Endothelial cell of umbilical vein (primary cell): ENCODE measurements at regions not wholly inside any gene's neighbourhood (a gene's known extent, or its start where the extent isn't known, plus 50 kb on each side); places are given as distances from the start of the nearest gene placed in this dataset.

Experiments used
- BruUV-seq: library from RNA; stranded (reverse); fragments of 400-500 nt; replicated peaks from 2 replicates; lab custom pipeline; 2021; lab: Mats Ljungman, UMichigan
- CTCF ChIA-PET: fragments of 300-600, 350-600 bp; sonication (Branson Sonifier 250); formaldehyde crosslinking; loops from one replicate; lab custom pipeline; 2021; ENCODE audit warnings: antibody characterized with exemption, inconsistent platforms; lab: Charles Lee
- POLR2A ChIA-PET: fragments of 300-600, 350-600 bp; sonication (Branson Sonifier 250); formaldehyde crosslinking; loops from one replicate; lab custom pipeline; 2021; ENCODE audit warnings: antibody characterized with exemption, inconsistent platforms; lab: Charles Lee
- DNase-seq: peaks from one replicate; pipeline ENCODE4 v3.0.0-alpha.2; 2011; ENCODE audit warnings: low read depth, low spot score
- FAIRE-seq: peaks from 2 replicates; lab custom pipeline; 2011; peaks lifted over from hg19 to GRCh38; lab: Jason Lieb, UNC
- H2AFZ ChIP-seq: 2 replicates; pipeline ENCODE4 v1.6.0; 2012; ENCODE audit warnings: low read depth, low read length, control low read depth, inconsistent platforms
- H3K27ac ChIP-seq: 2 replicates; pipeline ENCODE4 v1.5.1; 2011; ENCODE audit warnings: low read depth, mild to moderate bottlenecking, control low read depth, low read length, moderate library complexity; ENCODE audit not compliant: insufficient read depth
- H3K27me3 ChIP-seq, 2 experiments: 2 replicates each; pipeline versions ENCODE4 v1.6.0 to v1.6.1; 2011; ENCODE audit warnings: low read length in 2 of 2, mixed read lengths in 1 of 2; ENCODE audit not compliant: control insufficient read depth in 2 of 2, insufficient read depth in 2 of 2
- H3K36me3 ChIP-seq, 2 experiments: 2 replicates in 1 of 2; 3 replicates in 1 of 2; pipeline ENCODE4 v1.5.1; 2011; ENCODE audit warnings: low read length in 2 of 2, mild to moderate bottlenecking in 1 of 2, moderate library complexity in 1 of 2; ENCODE audit not compliant: control insufficient read depth in 2 of 2, insufficient read depth in 2 of 2; ENCODE audit errors: extremely low read depth in 1 of 2
- H3K4me1 ChIP-seq: 3 replicates; pipeline ENCODE4 v1.5.1; 2011; ENCODE audit warnings: mild to moderate bottlenecking, low read length; ENCODE audit not compliant: control insufficient read depth, insufficient read depth; ENCODE audit errors: extremely low read depth
- H3K4me2 ChIP-seq: 2 replicates; pipeline ENCODE4 v1.6.1; 2011; ENCODE audit warnings: low read length, control low read depth, mixed read lengths; ENCODE audit not compliant: insufficient read depth
- H3K4me3 ChIP-seq, 3 experiments: fragments of 200-600 bp in 1 of 3; sonication (generic), shearing (Covaris generic) in 1 of 3; replicated peaks in 1 of 3; 2 replicates each; pipeline ENCODE4 v1.5.1; 2011 to 2016; ENCODE audit warnings: control low read depth in 3 of 3, low read length in 3 of 3, mild to moderate bottlenecking in 2 of 3, inconsistent platforms in 1 of 3, low read depth in 1 of 3, moderate library complexity in 1 of 3; ENCODE audit not compliant: insufficient read depth in 1 of 3
- H3K79me2 ChIP-seq: 2 replicates; pipeline ENCODE4 v1.6.0; 2012; ENCODE audit warnings: low read length, inconsistent platforms; ENCODE audit not compliant: control insufficient read depth, insufficient read depth
- H3K9ac ChIP-seq: replicated peaks from 2 replicates; pipeline ENCODE3; 2011; ENCODE audit warnings: low read length, control low read depth; ENCODE audit not compliant: insufficient read depth; ENCODE audit errors: extremely low read depth
- H3K9me1 ChIP-seq: replicated peaks from 3 replicates; pipeline ENCODE4 v1.6.0; 2011; ENCODE audit warnings: mild to moderate bottlenecking, low read length; ENCODE audit not compliant: control insufficient read depth, insufficient read depth; ENCODE audit errors: extremely low read depth
- H3K9me3 ChIP-seq: replicated peaks from 2 replicates; pipeline ENCODE4 v1.5.1; 2012; ENCODE audit warnings: low read length, inconsistent platforms; ENCODE audit not compliant: control insufficient read depth, insufficient read depth
- H4K20me1 ChIP-seq: replicated peaks from 2 replicates; pipeline ENCODE3; 2011; ENCODE audit warnings: mild to moderate bottlenecking, low read length; ENCODE audit not compliant: control insufficient read depth, insufficient read depth; ENCODE audit errors: extremely low read depth
- CTCF ChIP-seq, 2 donors: IDR thresholded peaks; 1 replicate in 1 of 2; 2 replicates in 1 of 2; pipeline ENCODE4 v1.5.1; 2011; ENCODE audit warnings: low read length in 2 of 2, mild to moderate bottlenecking in 2 of 2, moderate library complexity in 2 of 2, control low read depth in 1 of 2, inconsistent platforms in 1 of 2, low read depth in 1 of 2; ENCODE audit not compliant: insufficient read depth in 1 of 2; ENCODE audit errors: extremely low read depth in 1 of 2
- EZH2 ChIP-seq: IDR thresholded peaks from 2 replicates; pipeline ENCODE4 v1.6.1; 2012; ENCODE audit warnings: borderline replicate concordance, low read depth, mild to moderate bottlenecking, moderate library complexity, low read length, inconsistent platforms; ENCODE audit not compliant: severe bottlenecking
- FOS ChIP-seq: IDR thresholded peaks from 2 replicates; pipeline ENCODE4 v1.6.1; 2011; ENCODE audit warnings: mild to moderate bottlenecking, low read length, moderate library complexity, borderline replicate concordance; ENCODE audit not compliant: insufficient read depth
- GATA2 ChIP-seq: IDR thresholded peaks from 2 replicates; pipeline ENCODE4 v1.7.0; 2011; ENCODE audit warnings: low read depth, mild to moderate bottlenecking, moderate library complexity, mixed read lengths, low read length; ENCODE audit not compliant: insufficient read length, insufficient read depth
- JUN ChIP-seq: IDR thresholded peaks from 2 replicates; pipeline ENCODE4 v1.6.1; 2011; ENCODE audit warnings: borderline replicate concordance, low read depth; ENCODE audit not compliant: insufficient read length, insufficient read depth
- MAX ChIP-seq: IDR thresholded peaks from 2 replicates; pipeline ENCODE4 v1.6.1; 2011; ENCODE audit not compliant: insufficient read depth, insufficient read length
- MYC ChIP-seq: IDR thresholded peaks from one replicate; pipeline ENCODE4 v1.6.1; 2011; ENCODE audit warnings: mild to moderate bottlenecking, low read depth, low read length
- POLR2A ChIP-seq: IDR thresholded peaks from 2 replicates; pipeline ENCODE4 v1.6.1; 2012; ENCODE audit warnings: low read depth, mild to moderate bottlenecking, control low read depth, low read length
- POLR2AphosphoS5 ChIP-seq: IDR thresholded peaks from 2 replicates; pipeline ENCODE4 v1.6.1; 2012; ENCODE audit warnings: low read depth, mild to moderate bottlenecking, control low read depth, low read length, moderate library complexity; ENCODE audit not compliant: insufficient read depth
- dilution Hi-C: fragments of 300-500 bp; cut with MboI; formaldehyde crosslinking; loops from one replicate; pipeline ENCODE4 v1.15.0; 2019; ENCODE audit warnings: low sequenced_read_pairs; ENCODE audit not compliant: extremely low pct_ligation_motif_present
- intact Hi-C: fragments of 100-400 bp; cut with micrococcal nuclease; formaldehyde crosslinking; loops from one replicate; pipeline ENCODE4 v1.10.0; 2022

GRCh38 chrX:95974096-95974470, 710.6 kb upstream of the DIAPH2 start:
- Histone ChIP-seq H3K27ac (no peak overlapping the region), H3K36me3 (no peaks in the 10 kb centered on the region), H3K4me2 (no peak overlapping the region), H3K9me3 (no peaks in the 10 kb centered on the region), H3K9me1 (no peaks in the 10 kb centered on the region), H4K20me1 (no peaks in the 10 kb centered on the region), H3K4me1 (no peaks in the 10 kb centered on the region), H3K27me3 (no peaks in the 10 kb centered on the region), H3K79me2 (no peaks in the 10 kb centered on the region), H3K4me3 (no peak overlapping the region), H2AFZ (no peak overlapping the region), H3K9ac (no peak overlapping the region)
- CTCF ChIA-PET = no interaction called here
- DNase-seq (no peak), FAIRE-seq (no peak)
- no peak for TF ChIP-seq POLR2A
- TF ChIP-seq MYC = no peak
- TF ChIP-seq GATA2 = no peak
- no peak for TF ChIP-seq POLR2AphosphoS5
- no peak for TF ChIP-seq CTCF (IDR thresholded peaks at IDR 0.05; ENCODE audit: extremely low read depth in 1 of 2, insufficient read depth in 1 of 2, low read depth in 1 of 2, low read length in 2 of 2)
- no peak for TF ChIP-seq EZH2
- TF ChIP-seq MAX = no peak
- TF ChIP-seq FOS = no peak
- no peak for TF ChIP-seq JUN
- no TSS peak for BruUV-seq
- intact Hi-C loops (no loop called here), dilution Hi-C loops (no loop called here)
- POLR2A ChIA-PET = no interaction called here
